HG03520 (cell line): ENCODE measurements at regions not wholly inside any gene's neighbourhood (a gene's known extent, or its start where the extent isn't known, plus 50 kb on each side); places are given as distances from the start of the nearest gene placed in this dataset.
"Not testable (repeated sequence)": the region's sequence is repeated elsewhere in the genome, so short reads cannot be mapped to it uniquely, and the experiment has no call there.

Source experiments
- ATAC-seq: cut with Tn5 transposase; IDR thresholded peaks from one replicate; pipeline ENCODE4 v1.9.1; 2021; ENCODE audit warnings: mild to moderate bottlenecking, moderate library complexity; ENCODE audit not compliant: unreplicated experiment

- ATAC-seq, result no peak
Measured at GRCh38 chr17:70320673-70321345, 151.5 kb downstream of the KCNJ2 start.

- no peak for ATAC-seq
Measured at GRCh38 chr17:70321352-70321751, 152.0 kb downstream of the KCNJ2 start.

GRCh38 chr17:70323269-70323668 is 153.9 kb downstream of the KCNJ2 start:
- ATAC-seq, result no peak

GRCh38 chr17:70324031-70324430 is 154.7 kb downstream of the KCNJ2 start:
- no peak for ATAC-seq

- ATAC-seq, result no peak
Measured at GRCh38 chr17:70327279-70327678, 157.9 kb downstream of the KCNJ2 start.

- no peak for ATAC-seq
Measured at GRCh38 chr17:70327723-70328122, 158.4 kb downstream of the KCNJ2 start.

- ATAC-seq, result no peak
Measured at GRCh38 chr17:70329721-70330120, 160.4 kb downstream of the KCNJ2 start.

GRCh38 chr17:70331066-70331465 is 161.7 kb downstream of the KCNJ2 start:
- ATAC-seq, result not testable (repeated sequence)

GRCh38 chr17:70332356-70333210 is 163.3 kb downstream of the KCNJ2 start:
- ATAC-seq, result no peak

- ATAC-seq, result no peak
Measured at GRCh38 chr17:70336411-70336810, 167.1 kb downstream of the KCNJ2 start.

- no peak for ATAC-seq
Measured at GRCh38 chr17:70338946-70339354, 169.6 kb downstream of the KCNJ2 start.

- ATAC-seq, result no peak
Measured at GRCh38 chr17:70343114-70343513, 173.8 kb downstream of the KCNJ2 start.

- ATAC-seq, result no peak
Measured at GRCh38 chr17:70344386-70345060, 175.2 kb downstream of the KCNJ2 start.

GRCh38 chr17:70345061-70345460 is 175.7 kb downstream of the KCNJ2 start:
- ATAC-seq, result no peak

GRCh38 chr17:70352834-70353233 is 183.5 kb downstream of the KCNJ2 start:
- ATAC-seq, result no peak

GRCh38 chr17:70353408-70354092 is 184.2 kb downstream of the KCNJ2 start:
- no peak for ATAC-seq

- no peak for ATAC-seq
Measured at GRCh38 chr17:70355185-70355584, 185.9 kb downstream of the KCNJ2 start.

GRCh38 chr17:70357190-70357589 is 187.9 kb downstream of the KCNJ2 start:
- no peak for ATAC-seq

GRCh38 chr17:70365091-70365583 is 195.8 kb downstream of the KCNJ2 start:
- ATAC-seq, result peak; percentile 69

- no peak for ATAC-seq
Measured at GRCh38 chr17:70366386-70366785, 197.1 kb downstream of the KCNJ2 start.

- ATAC-seq, result no peak
Measured at GRCh38 chr17:70368011-70368410, 198.7 kb downstream of the KCNJ2 start.
